ENCODE measurements at regions not wholly inside any gene's neighbourhood (a gene's known extent, or its start where the extent isn't known, plus 50 kb on each side); places are given as distances from the start of the nearest gene placed in this dataset.

GRCh38 chr14:86712727-86713126, 1182.8 kb downstream of the FLRT2 start:
- H3K4me3 ChIP-seq (ENCODE audit: low read length in 2 of 2), result no peak overlapping the region
- CTCF ChIA-PET (ENCODE audit: partially characterized antibody), result no interaction called here
- H3K36me3 ChIP-seq (ENCODE audit: insufficient read depth, low read length), result no peaks in the 10 kb centered on the region
- no peaks in the 10 kb centered on the region for H3K27me3 Mint-ChIP-seq
- no peaks in the 10 kb centered on the region for H3K27me3 ChIP-seq (ENCODE audit: insufficient read depth, low read length)
- POLR2A ChIA-PET (ENCODE audit: partially characterized antibody), result no interaction called here
- H3K27ac Mint-ChIP-seq, result no peak overlapping the region
- H3K9me3 ChIP-seq (ENCODE audit: control insufficient read depth in 1 of 2, low read length in 2 of 2), result no peaks in the 10 kb centered on the region
- H3K36me3 Mint-ChIP-seq, result no peaks in the 10 kb centered on the region
- H3K27ac ChIP-seq (ENCODE audit: low read depth, low read length), result no peak overlapping the region
- no peaks in the 10 kb centered on the region for H3K4me1 Mint-ChIP-seq
- H3K4me3 Mint-ChIP-seq, result no peak overlapping the region
- peaks cover 0 to 16% (median 5%) of the 10 kb centered on the region in 8 donors for H3K9me3 Mint-ChIP-seq
- intact Hi-C loops (cut with micrococcal nuclease), result no loop called here
- no peaks in the 10 kb centered on the region for H3K4me1 ChIP-seq (ENCODE audit: insufficient read depth, low read length)
- no peak for DNase-seq

- Mint-ChIP-seq H3K36me3 (no peaks in the 10 kb centered on the region), H3K9me3 (peaks cover 0 to 19% (median 6%) of the 10 kb centered on the region in 8 donors), H3K4me3 (no peak overlapping the region), H3K4me1 (no peaks in the 10 kb centered on the region), H3K27ac (no peak overlapping the region), H3K27me3 (no peaks in the 10 kb centered on the region)
- intact Hi-C loops (cut with micrococcal nuclease), result no loop called here
- Histone ChIP-seq H3K36me3 (ENCODE audit: insufficient read depth, low read length) (no peaks in the 10 kb centered on the region), H3K27me3 (ENCODE audit: insufficient read depth, low read length) (no peaks in the 10 kb centered on the region), H3K4me1 (ENCODE audit: insufficient read depth, low read length) (no peaks in the 10 kb centered on the region), H3K27ac (ENCODE audit: low read depth, low read length) (no peak overlapping the region), H3K4me3 (ENCODE audit: low read length in 2 of 2) (no peak overlapping the region), H3K9me3 (ENCODE audit: control insufficient read depth in 1 of 2, low read length in 2 of 2) (no peaks in the 10 kb centered on the region)
- CTCF ChIA-PET (ENCODE audit: partially characterized antibody), result no interaction called here
- DNase-seq, result no peak
- POLR2A ChIA-PET (ENCODE audit: partially characterized antibody), result no interaction called here
These were observed 1182.2 kb downstream of the FLRT2 start for GRCh38 chr14:86712176-86712575.

GRCh38 chr14:86708846-86709339, 1178.9 kb downstream of the FLRT2 start:
- ChIA-PET POLR2A (ENCODE audit: partially characterized antibody) (no interaction called here), CTCF (ENCODE audit: partially characterized antibody) (no interaction called here)
- no peaks in the 10 kb centered on the region for H3K9me3 ChIP-seq (ENCODE audit: control insufficient read depth in 1 of 2, low read length in 2 of 2)
- H3K4me3 ChIP-seq (ENCODE audit: low read length in 2 of 2), result no peak overlapping the region
- Mint-ChIP-seq H3K9me3 (peaks cover 0 to 21% (median 10%) of the 10 kb centered on the region in 8 donors), H3K4me3 (no peak overlapping the region), H3K4me1 (no peaks in the 10 kb centered on the region), H3K27ac (no peak overlapping the region), H3K27me3 (no peaks in the 10 kb centered on the region), H3K36me3 (no peaks in the 10 kb centered on the region)
- no peaks in the 10 kb centered on the region for H3K27me3 ChIP-seq (ENCODE audit: insufficient read depth, low read length)
- no peaks in the 10 kb centered on the region for H3K4me1 ChIP-seq (ENCODE audit: insufficient read depth, low read length)
- no peaks in the 10 kb centered on the region for H3K36me3 ChIP-seq (ENCODE audit: insufficient read depth, low read length)
- H3K27ac ChIP-seq (ENCODE audit: low read depth, low read length), result no peak overlapping the region
- intact Hi-C loops (cut with micrococcal nuclease), result no loop called here
- no peak for DNase-seq

- H3K36me3 Mint-ChIP-seq, result no peaks in the 10 kb centered on the region
- no peak overlapping the region for H3K27ac ChIP-seq (ENCODE audit: low read depth, low read length)
- H3K4me3 Mint-ChIP-seq, result no peak overlapping the region
- H3K27me3 Mint-ChIP-seq, result no peaks in the 10 kb centered on the region
- intact Hi-C loops (cut with micrococcal nuclease), result no loop called here
- H3K9me3 ChIP-seq (ENCODE audit: control insufficient read depth in 1 of 2, low read length in 2 of 2), result no peaks in the 10 kb centered on the region
- H3K4me3 ChIP-seq (ENCODE audit: low read length in 2 of 2), result no peak overlapping the region
- no peaks in the 10 kb centered on the region for H3K27me3 ChIP-seq (ENCODE audit: insufficient read depth, low read length)
- POLR2A ChIA-PET (ENCODE audit: partially characterized antibody), result no interaction called here
- no peak overlapping the region for H3K27ac Mint-ChIP-seq
- CTCF ChIA-PET (ENCODE audit: partially characterized antibody), result no interaction called here
- no peaks in the 10 kb centered on the region for H3K4me1 Mint-ChIP-seq
- no peak for DNase-seq
- no peaks in the 10 kb centered on the region for H3K36me3 ChIP-seq (ENCODE audit: insufficient read depth, low read length)
- peaks cover 0 to 15% (median 8%) of the 10 kb centered on the region in 8 donors for H3K9me3 Mint-ChIP-seq
- H3K4me1 ChIP-seq (ENCODE audit: insufficient read depth, low read length), result no peaks in the 10 kb centered on the region
These were observed 1177.1 kb downstream of the FLRT2 start for GRCh38 chr14:86707071-86707470.

GRCh38 chr14:86683561-86683960, 1153.6 kb downstream of the FLRT2 start:
- no peaks in the 10 kb centered on the region for H3K4me1 Mint-ChIP-seq
- no peaks in the 10 kb centered on the region for H3K27me3 Mint-ChIP-seq
- H3K27me3 ChIP-seq (ENCODE audit: insufficient read depth, low read length), result no peaks in the 10 kb centered on the region
- no peak overlapping the region for H3K4me3 Mint-ChIP-seq
- peaks cover 0 to 11% (median 6%) of the 10 kb centered on the region in 8 donors for H3K9me3 Mint-ChIP-seq
- no peak overlapping the region for H3K4me3 ChIP-seq (ENCODE audit: low read length in 2 of 2)
- no peak overlapping the region for H3K27ac Mint-ChIP-seq
- H3K27ac ChIP-seq (ENCODE audit: low read depth, low read length), result no peak overlapping the region
- H3K36me3 Mint-ChIP-seq, result no peaks in the 10 kb centered on the region
- ChIA-PET POLR2A (ENCODE audit: partially characterized antibody) (no interaction called here), CTCF (ENCODE audit: partially characterized antibody) (no interaction called here)
- H3K4me1 ChIP-seq (ENCODE audit: insufficient read depth, low read length), result no peaks in the 10 kb centered on the region
- peaks cover 0 to 4% of the 10 kb centered on the region in 2 donors for H3K9me3 ChIP-seq (ENCODE audit: control insufficient read depth in 1 of 2, low read length in 2 of 2)
- intact Hi-C loops (cut with micrococcal nuclease), result no loop called here
- H3K36me3 ChIP-seq (ENCODE audit: insufficient read depth, low read length), result no peaks in the 10 kb centered on the region
- DNase-seq, result no peak

- no peaks in the 10 kb centered on the region for H3K27me3 Mint-ChIP-seq
- H3K27me3 ChIP-seq (ENCODE audit: insufficient read depth, low read length), result no peaks in the 10 kb centered on the region
- H3K9me3 ChIP-seq (ENCODE audit: control insufficient read depth in 1 of 2, low read length in 2 of 2), result no peaks in the 10 kb centered on the region
- H3K36me3 Mint-ChIP-seq, result no peaks in the 10 kb centered on the region
- intact Hi-C loops (cut with micrococcal nuclease), result no loop called here
- no peak overlapping the region for H3K27ac ChIP-seq (ENCODE audit: low read depth, low read length)
- H3K4me1 ChIP-seq (ENCODE audit: insufficient read depth, low read length), result no peaks in the 10 kb centered on the region
- H3K4me1 Mint-ChIP-seq, result no peaks in the 10 kb centered on the region
- no peak overlapping the region for H3K27ac Mint-ChIP-seq
- H3K4me3 Mint-ChIP-seq, result no peak overlapping the region
- DNase-seq, result no peak
- no peaks in the 10 kb centered on the region for H3K36me3 ChIP-seq (ENCODE audit: insufficient read depth, low read length)
- peaks cover 0 to 14% (median 8%) of the 10 kb centered on the region in 8 donors for H3K9me3 Mint-ChIP-seq
- H3K4me3 ChIP-seq (ENCODE audit: low read length in 2 of 2), result no peak overlapping the region
- POLR2A ChIA-PET (ENCODE audit: partially characterized antibody), result no interaction called here
- CTCF ChIA-PET (ENCODE audit: partially characterized antibody), result no interaction called here
These were observed 1145.1 kb downstream of the FLRT2 start for GRCh38 chr14:86675059-86675458.

GRCh38 chr14:86673523-86673969, 1143.6 kb downstream of the FLRT2 start:
- H3K27me3 Mint-ChIP-seq, result no peaks in the 10 kb centered on the region
- H3K4me1 ChIP-seq (ENCODE audit: insufficient read depth, low read length), result no peaks in the 10 kb centered on the region
- no peaks in the 10 kb centered on the region for H3K27me3 ChIP-seq (ENCODE audit: insufficient read depth, low read length)
- H3K4me1 Mint-ChIP-seq, result peaks cover 0 to under 1% (median 0%) of the 10 kb centered on the region in 4 donors
- H3K27ac Mint-ChIP-seq, result no peak overlapping the region
- H3K36me3 Mint-ChIP-seq, result no peaks in the 10 kb centered on the region
- H3K9me3 Mint-ChIP-seq, result peaks cover 0 to 14% (median 9%) of the 10 kb centered on the region in 8 donors
- H3K4me3 Mint-ChIP-seq, result no peak overlapping the region
- H3K27ac ChIP-seq (ENCODE audit: low read depth, low read length), result no peak overlapping the region
- no peak overlapping the region for H3K4me3 ChIP-seq (ENCODE audit: low read length in 2 of 2)
- ChIA-PET CTCF (ENCODE audit: partially characterized antibody) (no interaction called here), POLR2A (ENCODE audit: partially characterized antibody) (no interaction called here)
- no peaks in the 10 kb centered on the region for H3K36me3 ChIP-seq (ENCODE audit: insufficient read depth, low read length)
- intact Hi-C loops (cut with micrococcal nuclease), result no loop called here
- no peak for DNase-seq
- H3K9me3 ChIP-seq (ENCODE audit: control insufficient read depth in 1 of 2, low read length in 2 of 2), result no peaks in the 10 kb centered on the region

GRCh38 chr14:86672080-86672479, 1142.1 kb downstream of the FLRT2 start:
- Mint-ChIP-seq H3K27ac (no peak overlapping the region), H3K36me3 (no peaks in the 10 kb centered on the region), H3K4me3 (no peak overlapping the region), H3K9me3 (peaks cover 0 to 14% (median 9%) of the 10 kb centered on the region in 8 donors), H3K4me1 (peaks cover 0 to 2% (median 0%) of the 10 kb centered on the region in 4 donors), H3K27me3 (no peaks in the 10 kb centered on the region)
- Histone ChIP-seq H3K4me1 (ENCODE audit: insufficient read depth, low read length) (no peaks in the 10 kb centered on the region), H3K9me3 (ENCODE audit: control insufficient read depth in 1 of 2, low read length in 2 of 2) (no peaks in the 10 kb centered on the region), H3K27me3 (ENCODE audit: insufficient read depth, low read length) (no peaks in the 10 kb centered on the region), H3K36me3 (ENCODE audit: insufficient read depth, low read length) (no peaks in the 10 kb centered on the region), H3K4me3 (ENCODE audit: low read length in 2 of 2) (no peak overlapping the region), H3K27ac (ENCODE audit: low read depth, low read length) (no peak overlapping the region)
- CTCF ChIA-PET (ENCODE audit: partially characterized antibody), result interaction anchor here (1.4 kb wide), 1 partner anchor 13 kb away, joined by 3 read pairs; no protein-coding TSS in a partner anchor
- POLR2A ChIA-PET (ENCODE audit: partially characterized antibody), result no interaction called here
- intact Hi-C loops (cut with micrococcal nuclease), result no loop called here
- DNase-seq, result no peak
